DND-41 (cell line): ENCODE measurements at regions not wholly inside any gene's neighbourhood (a gene's known extent, or its start where the extent isn't known, plus 50 kb on each side); places are given as distances from the start of the nearest gene placed in this dataset.

Source experiments
- ATAC-seq: fragments of 200-7000 bp; cut with Tn5 transposase; 3 replicates; pipeline ENCODE4 v1.9.1; 2021; ENCODE audit warnings: low read depth; ENCODE audit not compliant: insufficient read depth
- DNase-seq: peaks from one replicate; pipeline ENCODE4 v3.0.0-alpha.2; 2020
- H2AFZ ChIP-seq: 2 replicates; pipeline ENCODE4 v1.6.0; 2012; ENCODE audit warnings: low read depth, low read length
- H3K27ac ChIP-seq: 2 replicates; pipeline ENCODE4 v1.5.1; 2012; ENCODE audit warnings: low read length, inconsistent platforms
- H3K27me3 ChIP-seq: fragments of 200-600 bp; sonication (generic); 2 replicates; pipeline ENCODE4 v1.6.0; 2012; ENCODE audit warnings: low read length, mild to moderate bottlenecking, inconsistent platforms; ENCODE audit not compliant: insufficient read depth, poor library complexity
- H3K36me3 ChIP-seq: 2 replicates; pipeline ENCODE4 v1.5.1; 2012; ENCODE audit warnings: low read length, inconsistent platforms; ENCODE audit not compliant: insufficient read depth
- H3K4me1 ChIP-seq: 2 replicates; pipeline ENCODE4 v1.5.1; 2012; ENCODE audit warnings: mild to moderate bottlenecking, low read length; ENCODE audit not compliant: insufficient read depth
- H3K4me2 ChIP-seq: 2 replicates; pipeline ENCODE4 v1.6.0; 2012; ENCODE audit warnings: mild to moderate bottlenecking, moderate library complexity, low read length, inconsistent platforms; ENCODE audit not compliant: insufficient read depth
- H3K4me3 ChIP-seq, 2 experiments: fragments of 200-600 bp in 1 of 2; shearing (Covaris generic) in 1 of 2; 2 replicates each; pipeline ENCODE4 v1.5.1; 2012 to 2016; ENCODE audit warnings: inconsistent platforms in 2 of 2, low read length in 2 of 2, mild to moderate bottlenecking in 2 of 2, low read depth in 1 of 2, moderate library complexity in 1 of 2
- H3K79me2 ChIP-seq: 2 replicates; pipeline ENCODE4 v1.6.0; 2012; ENCODE audit warnings: low read length, inconsistent platforms; ENCODE audit not compliant: insufficient read depth
- H3K9ac ChIP-seq: 2 replicates; pipeline ENCODE4 v1.6.0; 2012; ENCODE audit warnings: low read depth, mild to moderate bottlenecking, inconsistent platforms, low read length, moderate library complexity
- H3K9me3 ChIP-seq: 2 replicates; pipeline ENCODE4 v1.5.1; 2012; ENCODE audit warnings: low read length, moderate library complexity, mild to moderate bottlenecking, inconsistent platforms; ENCODE audit not compliant: insufficient read depth, severe bottlenecking
- H4K20me1 ChIP-seq: 2 replicates; pipeline ENCODE4 v1.6.0; 2012; ENCODE audit warnings: low read length; ENCODE audit not compliant: insufficient read depth
- CTCF ChIP-seq: IDR thresholded peaks from 2 replicates; pipeline ENCODE4 v1.5.1; 2012; ENCODE audit warnings: borderline replicate concordance, low read length, moderate library complexity, mild to moderate bottlenecking; ENCODE audit not compliant: poor library complexity, severe bottlenecking; ENCODE audit errors: extremely low read depth
- EZH2 ChIP-seq: IDR thresholded peaks from 3 replicates; pipeline ENCODE4 v1.6.1; 2012; ENCODE audit warnings: borderline replicate concordance, low read depth, mild to moderate bottlenecking, moderate library complexity, low read length, inconsistent platforms; ENCODE audit not compliant: severe bottlenecking

GRCh38 chr13:106961651-106962050, 393.7 kb upstream of the ARGLU1 start:
- H3K27me3 ChIP-seq: no peaks in the 10 kb centered on the region
- no peaks in the 10 kb centered on the region for H3K4me1 ChIP-seq
- no peak overlapping the region for H3K27ac ChIP-seq
- TF ChIP-seq CTCF: no peak
- TF ChIP-seq EZH2: no peak
- H3K9ac ChIP-seq: no peak overlapping the region
- H3K36me3 ChIP-seq: no peaks in the 10 kb centered on the region
- no peak overlapping the region for H2AFZ ChIP-seq
- H3K79me2 ChIP-seq: no peaks in the 10 kb centered on the region
- DNase-seq: no peak
- no peak for ATAC-seq
- no peak overlapping the region for H3K4me3 ChIP-seq
- H3K9me3 ChIP-seq: no peaks in the 10 kb centered on the region
- no peak overlapping the region for H3K4me2 ChIP-seq
- no peaks in the 10 kb centered on the region for H4K20me1 ChIP-seq

- H3K9ac ChIP-seq: no peak overlapping the region
- no peak for ATAC-seq
- H3K36me3 ChIP-seq: no peaks in the 10 kb centered on the region
- no peaks in the 10 kb centered on the region for H3K79me2 ChIP-seq
- H3K4me3 ChIP-seq: no peak overlapping the region
- H2AFZ ChIP-seq: no peak overlapping the region
- no peaks in the 10 kb centered on the region for H3K9me3 ChIP-seq
- H4K20me1 ChIP-seq: no peaks in the 10 kb centered on the region
- no peak overlapping the region for H3K4me2 ChIP-seq
- no peak overlapping the region for H3K27ac ChIP-seq
- no peak for TF ChIP-seq CTCF
- TF ChIP-seq EZH2: no peak
- DNase-seq: no peak
- no peaks in the 10 kb centered on the region for H3K4me1 ChIP-seq
- H3K27me3 ChIP-seq: no peaks in the 10 kb centered on the region
Observed at GRCh38 chr13:106961216-106961615, 393.3 kb upstream of the ARGLU1 start.

GRCh38 chr13:106958621-106959048, 390.7 kb upstream of the ARGLU1 start:
- H3K9ac ChIP-seq: no peak overlapping the region
- DNase-seq (no peak), ATAC-seq (no peak)
- H3K27me3 ChIP-seq: no peaks in the 10 kb centered on the region
- H4K20me1 ChIP-seq: no peaks in the 10 kb centered on the region
- H3K4me2 ChIP-seq: no peak overlapping the region
- H3K27ac ChIP-seq: no peak overlapping the region
- peaks cover 2% of the 10 kb centered on the region for H3K9me3 ChIP-seq
- H3K4me1 ChIP-seq: no peaks in the 10 kb centered on the region
- H3K36me3 ChIP-seq: no peaks in the 10 kb centered on the region
- H3K4me3 ChIP-seq: no peak overlapping the region
- H2AFZ ChIP-seq: no peak overlapping the region
- TF ChIP-seq CTCF (no peak), EZH2 (no peak)
- H3K79me2 ChIP-seq: no peaks in the 10 kb centered on the region

GRCh38 chr13:106942563-106942962, 374.6 kb upstream of the ARGLU1 start:
- Histone ChIP-seq H3K79me2 (no peaks in the 10 kb centered on the region), H3K4me1 (no peaks in the 10 kb centered on the region), H2AFZ (no peak overlapping the region), H3K4me3 (no peak overlapping the region), H3K9me3 (no peaks in the 10 kb centered on the region), H3K9ac (no peak overlapping the region), H3K36me3 (no peaks in the 10 kb centered on the region), H4K20me1 (no peaks in the 10 kb centered on the region), H3K27me3 (no peaks in the 10 kb centered on the region), H3K4me2 (no peak overlapping the region), H3K27ac (no peak overlapping the region)
- DNase-seq: no peak
- no peak for TF ChIP-seq CTCF
- TF ChIP-seq EZH2: no peak
- no peak for ATAC-seq
